B cell (primary cell): ENCODE measurements at regions not wholly inside any gene's neighbourhood (a gene's known extent, or its start where the extent isn't known, plus 50 kb on each side); places are given as distances from the start of the nearest gene placed in this dataset.

ENCODE experiments used
- ATAC-seq: fragments of 200-7000 bp; cut with Tn5 transposase; one replicate; pipeline ENCODE4 v1.10.0; 2021; ENCODE audit warnings: low read depth, mild to moderate bottlenecking, moderate number of reproducible peaks, moderate library complexity
- CTCF ChIA-PET: fragments of 350-600 bp; sonication (Branson Sonifier 250); formaldehyde crosslinking; loops from one replicate; lab custom pipeline; 2021; ENCODE audit warnings: antibody characterized with exemption, inconsistent platforms; lab: Charles Lee
- POLR2A ChIA-PET: fragments of 350-600 bp; sonication (Branson Sonifier 250); formaldehyde crosslinking; loops from one replicate; lab custom pipeline; 2021; ENCODE audit warnings: antibody characterized with exemption; lab: Charles Lee
- DNase-seq: peaks from one replicate; pipeline ENCODE4 v3.0.0; 2013
- H2AFZ ChIP-seq: 2 replicates; pipeline ENCODE4 v1.6.1; 2012; ENCODE audit warnings: mild to moderate bottlenecking, low read depth, low read length; ENCODE audit not compliant: insufficient read depth, poor library complexity, severe bottlenecking
- H3K27ac ChIP-seq, 2 donors: 1 replicate in 1 of 2; 2 replicates in 1 of 2; pipeline ENCODE4 v1.5.1; 2012 to 2013; ENCODE audit warnings: low read length in 2 of 2, mild to moderate bottlenecking in 2 of 2, moderate library complexity in 1 of 2
- H3K27me3 ChIP-seq, 4 experiments: fragments of 200-600 bp in 1 of 4; sonication (generic) in 1 of 4; replicated peaks in 1 of 4; 1 replicate in 2 of 4; 2 replicates in 2 of 4; pipeline versions ENCODE4 v1.6.1 to v1.7.0; 2013 to 2016; ENCODE audit warnings: low read length in 3 of 4, mild to moderate bottlenecking in 2 of 4, mixed read lengths in 1 of 4, moderate library complexity in 1 of 4; ENCODE audit not compliant: insufficient read depth in 4 of 4, control insufficient read depth in 3 of 4; ENCODE audit errors: control extremely low read depth in 1 of 4
- H3K36me3 ChIP-seq, 2 experiments: replicated peaks in 1 of 2; 1 replicate in 1 of 2; 2 replicates in 1 of 2; pipeline versions ENCODE4 v1.6.1 to v1.7.1; 2013; ENCODE audit warnings: low read length in 1 of 2; ENCODE audit not compliant: insufficient read depth in 2 of 2, control insufficient read depth in 1 of 2; ENCODE audit errors: control extremely low read depth in 1 of 2, extremely low read depth in 1 of 2
- H3K4me1 ChIP-seq, 2 donors: fragments of 200-600 bp in 1 of 2; sonication (generic) in 1 of 2; 1 replicate in 1 of 2; 2 replicates in 1 of 2; pipeline versions ENCODE4 v1.5.1 to v1.6.1; 2013 to 2017; ENCODE audit warnings: low read length in 2 of 2; ENCODE audit not compliant: control insufficient read depth in 2 of 2, insufficient read depth in 2 of 2
- H3K4me2 ChIP-seq: replicated peaks from 2 replicates; pipeline ENCODE3; 2012; ENCODE audit warnings: mild to moderate bottlenecking, low read depth, low read length; ENCODE audit not compliant: poor library complexity, severe bottlenecking
- H3K4me3 ChIP-seq, 5 experiments: fragments of 200-600 bp in 1 of 5; sonication (generic) in 1 of 5; 1 replicate in 3 of 5; 2 replicates in 2 of 5; pipeline versions ENCODE4 v1.5.1 to v1.7.0; 2011 to 2016; ENCODE audit warnings: low read length in 4 of 5, mild to moderate bottlenecking in 4 of 5, low read depth in 2 of 5, control low read depth in 1 of 5, moderate library complexity in 1 of 5; ENCODE audit not compliant: insufficient read depth in 1 of 5; ENCODE audit errors: control extremely low read depth in 1 of 5, extremely low read depth in 1 of 5
- H3K79me2 ChIP-seq: fragments of 200-600 bp; sonication (generic); one replicate; pipeline ENCODE4 v1.6.0; 2016; ENCODE audit warnings: low read length; ENCODE audit not compliant: control insufficient read depth, insufficient read depth
- H3K9ac ChIP-seq: fragments of 200-600 bp; sonication (generic); 2 replicates; pipeline ENCODE4 v1.6.1; 2017; ENCODE audit warnings: mild to moderate bottlenecking, low read length, moderate library complexity
- H3K9me3 ChIP-seq, 3 donors: one replicate each; pipeline versions ENCODE4 v1.6.1 to v1.7.1; 2013; ENCODE audit warnings: low read length in 2 of 3; ENCODE audit not compliant: control insufficient read depth in 2 of 3, insufficient read depth in 1 of 3; ENCODE audit errors: control extremely low read depth in 1 of 3
- H4K20me1 ChIP-seq: 2 replicates; pipeline ENCODE4 v1.6.0; 2012; ENCODE audit warnings: mild to moderate bottlenecking, low read length; ENCODE audit not compliant: insufficient read depth, control insufficient read depth, poor library complexity, severe bottlenecking
- H3K27ac Mint-ChIP-seq: one replicate; pipeline ENCODE4 v1.8.0; 2021; ENCODE audit warnings: mixed read lengths
- H3K27me3 Mint-ChIP-seq: one replicate; pipeline ENCODE4 v1.8.0; 2021; ENCODE audit warnings: mixed read lengths
- H3K4me1 Mint-ChIP-seq: one replicate; pipeline ENCODE4 v1.8.0; 2021; ENCODE audit warnings: mixed read lengths
- H3K4me3 Mint-ChIP-seq: one replicate; pipeline ENCODE4 v1.8.0; 2021; ENCODE audit warnings: mixed read lengths
- H3K9me3 Mint-ChIP-seq: one replicate; pipeline ENCODE4 v1.8.0; 2022; ENCODE audit warnings: mixed read lengths; ENCODE audit not compliant: insufficient read depth
- CTCF ChIP-seq: fragments of 200-600 bp; IDR thresholded peaks from one replicate; pipeline ENCODE4 v1.8.0; 2022; ENCODE audit warnings: antibody characterized with exemption, mild to moderate bottlenecking
- EZH2 ChIP-seq: IDR thresholded peaks from 2 replicates; pipeline ENCODE4 v1.6.1; 2012; ENCODE audit warnings: borderline replicate concordance, low read depth, mild to moderate bottlenecking, moderate library complexity, low read length; ENCODE audit not compliant: insufficient read depth, poor library complexity, severe bottlenecking
- WGBS: methylation state at CpG from one replicate; pipeline ENCODE4 v1.1.5; 2013; ENCODE audit warnings: missing lambda C conversion rate; ENCODE audit not compliant: insufficient coverage; 5-methylcytosine and 5-hydroxymethylcytosine counted together
- intact Hi-C: fragments of 100-400 bp; cut with micrococcal nuclease; formaldehyde crosslinking; loops from one replicate; pipeline ENCODE4 v1.10.0; 2022

- H3K27me3 Mint-ChIP-seq, result no peaks in the 10 kb centered on the region
- Histone ChIP-seq H3K27ac (no peak overlapping the region), H3K4me2 (no peak overlapping the region), H3K4me1 (peaks cover 13 to 20% of the 10 kb centered on the region in 2 donors), H3K79me2 (peaks cover 84% of the 10 kb centered on the region), H3K4me3 (no peak overlapping the region), H3K9ac (no peak overlapping the region), H4K20me1 (peaks cover 22% of the 10 kb centered on the region), H2AFZ (no peak overlapping the region), H3K27me3 (no peaks in the 10 kb centered on the region), H3K36me3 (peaks cover 1 to 6% of the 10 kb centered on the region in 2 experiments), H3K9me3 (no peaks in the 10 kb centered on the region)
- no peak overlapping the region for H3K4me3 Mint-ChIP-seq
- CTCF ChIA-PET, result no interaction called here
- POLR2A ChIA-PET, result no interaction called here
- no peak for TF ChIP-seq CTCF
- TF ChIP-seq EZH2, result no peak
- peaks cover 51% of the 10 kb centered on the region for H3K4me1 Mint-ChIP-seq
- no peak overlapping the region for H3K27ac Mint-ChIP-seq
- H3K9me3 Mint-ChIP-seq, result no peaks in the 10 kb centered on the region
- DNase-seq (no peak), ATAC-seq (no peak)
- intact Hi-C loops, result no loop called here
- WGBS, result 89% methylated on average over 3 of the region's 3 CpGs
These were observed 98.3 kb downstream of the KLF12 start for GRCh38 chr13:74035896-74036295.

- H3K36me3 ChIP-seq, result peaks cover 0 to 3% of the 10 kb centered on the region in 2 experiments
- peaks cover under 1% of the 10 kb centered on the region for H4K20me1 ChIP-seq
- no peaks in the 10 kb centered on the region for H3K27me3 ChIP-seq
- no peaks in the 10 kb centered on the region for H3K9me3 ChIP-seq
- TF ChIP-seq CTCF, result no peak
- TF ChIP-seq EZH2, result no peak
- no peak overlapping the region for H3K27ac ChIP-seq
- intact Hi-C loops, result loop anchor here (5.0 kb wide), 1 partner anchor 195 kb away; no protein-coding TSS in a partner anchor
- CTCF ChIA-PET, result interaction anchor here (1.3 kb wide), 1 partner anchor 9 kb away, joined by 6 read pairs; no protein-coding TSS in a partner anchor
- Mint-ChIP-seq H3K9me3 (no peaks in the 10 kb centered on the region), H3K27ac (peak overlapping the region; percentile 16), H3K4me3 (no peak overlapping the region), H3K4me1 (peaks cover 54% of the 10 kb centered on the region), H3K27me3 (no peaks in the 10 kb centered on the region)
- peaks cover 77% of the 10 kb centered on the region for H3K79me2 ChIP-seq
- no peak for ATAC-seq
- H3K9ac ChIP-seq, result no peak overlapping the region
- POLR2A ChIA-PET, result no interaction called here
- no peak overlapping the region for H3K4me2 ChIP-seq
- no peak for DNase-seq
- no peak overlapping the region for H3K4me3 ChIP-seq
- peaks cover under 1 to 23% of the 10 kb centered on the region in 2 donors for H3K4me1 ChIP-seq
- no peak overlapping the region for H2AFZ ChIP-seq
- 100% methylated on average over 4 of the region's 4 CpGs for WGBS
These were observed 101.9 kb downstream of the KLF12 start for GRCh38 chr13:74032325-74032724.
